IMR-90 (cell line): ENCODE measurements at regions not wholly inside any gene's neighbourhood (a gene's known extent, or its start where the extent isn't known, plus 50 kb on each side); places are given as distances from the start of the nearest gene placed in this dataset.

Source experiments
- CTCF ChIP-seq: conservative IDR thresholded peaks from 2 replicates; pipeline ENCODE4 v1.5.1; 2012; ENCODE audit warnings: mild to moderate bottlenecking, low read depth, low read length, improper control_type of control experiment
- POLR2A ChIP-seq: IDR thresholded peaks from 2 replicates; pipeline ENCODE4 v1.6.1; 2012; ENCODE audit warnings: mild to moderate bottlenecking, low read depth, low read length
- SMC3 ChIP-seq: fragments of 150-350 bp; IDR thresholded peaks from 2 replicates; pipeline ENCODE4 v1.6.1; 2016; ENCODE audit warnings: low read depth, mild to moderate bottlenecking, antibody characterized with exemption, low read length, moderate library complexity
- TF ChIP-seq, protein P1 (sequence below): fragments of 150-350 bp; IDR thresholded peaks from 2 replicates; pipeline ENCODE4 v1.6.1; 2017; ENCODE audit warnings: mild to moderate bottlenecking, antibody characterized with exemption, low read length, low read depth

DNA sequence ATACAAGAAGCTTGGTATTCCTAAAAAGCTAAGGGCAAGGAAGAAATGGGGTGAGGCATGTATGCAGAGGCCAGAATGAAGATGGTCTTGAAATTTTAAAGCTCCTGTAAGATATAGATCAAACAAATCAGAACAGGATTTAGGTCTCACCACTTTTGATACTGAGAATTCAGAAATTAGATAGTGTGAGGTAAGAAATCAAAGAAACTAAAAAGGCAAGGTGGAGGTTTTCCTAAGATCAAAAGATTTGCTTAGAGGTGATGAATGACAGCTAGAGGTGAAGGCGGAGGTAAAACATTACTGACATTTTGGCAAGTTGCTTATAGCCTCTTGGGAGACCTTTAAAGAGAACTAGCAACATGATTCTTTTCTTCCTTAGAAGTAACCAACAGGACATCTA is 225.2 kb upstream of the SGK1 start:
- TF ChIP-seq CTCF = no peak
- TF ChIP-seq SMC3 = no peak
- no peak for TF ChIP-seq POLR2A
- TF ChIP-seq, protein P1, sequence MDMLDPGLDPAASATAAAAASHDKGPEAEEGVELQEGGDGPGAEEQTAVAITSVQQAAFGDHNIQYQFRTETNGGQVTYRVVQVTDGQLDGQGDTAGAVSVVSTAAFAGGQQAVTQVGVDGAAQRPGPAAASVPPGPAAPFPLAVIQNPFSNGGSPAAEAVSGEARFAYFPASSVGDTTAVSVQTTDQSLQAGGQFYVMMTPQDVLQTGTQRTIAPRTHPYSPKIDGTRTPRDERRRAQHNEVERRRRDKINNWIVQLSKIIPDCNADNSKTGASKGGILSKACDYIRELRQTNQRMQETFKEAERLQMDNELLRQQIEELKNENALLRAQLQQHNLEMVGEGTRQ = no peak
